Left cardiac atrium (tissue), 4 donors: ENCODE measurements at regions not wholly inside any gene's neighbourhood (a gene's known extent, or its start where the extent isn't known, plus 50 kb on each side); places are given as distances from the start of the nearest gene placed in this dataset.
A peak's percentile ranks its signal among the peaks of the same experiment; 100 is the strongest.
"Not testable (repeated sequence)": the region's sequence is repeated elsewhere in the genome, so short reads cannot be mapped to it uniquely, and the experiment has no call there.

Experiments used
- ATAC-seq, 2 donors: fragments of 200-7000 bp; cut with Tn5 transposase; one replicate each; pipeline ENCODE4 v1.9.1; 2020; ENCODE audit warnings: mild to moderate bottlenecking in 2 of 2, moderate library complexity in 2 of 2
- DNase-seq: peaks from one replicate; pipeline ENCODE4 v3.0.0-alpha.2; 2020
- intact Hi-C, 2 donors: fragments of 100-400 bp; cut with DNase I; formaldehyde crosslinking; loops; one replicate each; pipeline versions ENCODE4 v1.14.1 to v1.15.1; 2022 to 2023
- donor health status: DM: no; HTN: yes; CAD: no.
- donor health status: DM: no; HTN: yes; CAD: no; lungs with severe emphysema.
- donor health status: DM: yes; HTN: yes; CAD: no.
- donor health status: Dilated cardiomyopathy.

DNA sequence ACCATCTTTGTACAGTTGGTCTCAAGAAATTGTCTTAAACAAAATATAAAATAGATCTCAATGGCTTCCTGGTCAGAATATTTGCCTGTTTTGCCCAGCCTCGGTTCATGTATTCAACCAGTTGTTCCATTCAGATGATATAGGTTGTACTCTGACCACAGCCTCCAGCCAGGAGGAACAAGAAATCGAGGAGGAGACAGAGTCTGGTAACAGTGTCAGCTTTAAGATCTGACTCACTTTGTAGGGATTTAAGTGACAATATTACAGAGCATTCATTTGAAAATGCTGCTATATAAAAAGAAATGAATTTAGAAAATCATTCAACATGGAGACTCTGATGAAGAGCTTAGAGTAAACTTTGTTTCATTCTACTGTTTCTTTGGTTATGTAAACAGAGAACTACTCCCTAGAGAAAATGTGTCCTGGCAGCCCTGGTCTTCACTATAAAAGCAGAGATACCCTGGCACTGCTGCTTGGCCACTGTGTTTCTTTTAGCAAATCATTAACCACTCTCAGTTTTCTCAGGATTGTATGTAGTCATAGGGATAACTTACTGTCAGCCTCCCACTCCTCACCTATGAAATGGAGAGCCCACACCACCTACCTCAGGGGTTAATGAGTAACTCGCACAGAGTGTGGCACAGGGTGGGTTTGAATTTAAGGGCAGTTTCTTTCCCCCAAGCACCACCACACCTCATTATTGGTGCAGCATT lies 53.5 kb downstream of the PAGE2 start:
- intact Hi-C loops, result no loop called here
- DNase-seq (no peak), ATAC-seq (no peak)

DNA sequence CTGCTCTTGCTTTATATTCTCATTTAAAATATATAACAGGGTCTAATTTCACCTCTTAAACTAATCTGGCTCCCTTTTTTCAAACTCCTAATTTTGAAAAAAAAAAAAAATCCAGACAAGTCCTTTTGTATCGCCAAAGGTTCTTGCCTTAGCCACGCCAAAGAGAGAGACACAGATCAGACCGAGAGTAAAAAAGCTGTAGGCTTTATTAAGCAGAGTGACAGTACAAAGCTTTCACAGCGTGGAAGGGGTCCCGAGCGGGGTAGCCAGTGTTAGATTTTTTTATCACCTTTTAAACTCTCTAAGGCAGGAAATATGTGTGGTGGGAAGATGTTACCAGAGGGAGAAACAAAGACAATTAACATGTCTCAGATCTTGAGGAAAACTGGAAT lies 54.1 kb downstream of the PAGE2 start:
- intact Hi-C loops, result no loop called here
- ATAC-seq (no peak), DNase-seq (no peak)

GRCh38 chrX:55143621-55144020 lies 54.8 kb downstream of the PAGE2 start:
- no peak for DNase-seq
- intact Hi-C loops, result no loop called here
- ATAC-seq, result no peak

GRCh38 chrX:55144697-55145096 lies 55.9 kb downstream of the PAGE2 start:
- no peak for ATAC-seq
- intact Hi-C loops, result no loop called here
- no peak for DNase-seq

GRCh38 chrX:55149242-55149641 lies 60.4 kb downstream of the PAGE2 start:
- intact Hi-C loops, result no loop called here
- DNase-seq (no peak), ATAC-seq (no peak)

DNA sequence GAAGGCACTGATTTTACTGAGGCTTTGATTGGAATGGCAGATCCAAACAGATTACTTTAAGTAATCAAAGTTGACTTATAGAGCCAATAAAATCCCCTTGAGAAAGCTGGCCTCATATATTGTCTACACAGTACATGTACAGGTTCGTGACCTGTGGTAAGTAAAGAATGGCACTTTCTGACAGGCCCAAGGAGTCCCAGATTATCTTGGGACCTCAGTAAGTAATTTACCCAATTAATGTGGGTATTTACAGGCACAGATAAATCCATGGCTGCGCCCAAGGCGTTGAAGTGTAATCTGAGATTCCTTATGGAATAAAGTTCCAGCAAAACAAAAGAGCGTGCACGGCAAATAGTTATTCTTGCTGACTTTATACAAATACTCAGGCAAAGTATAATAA lies 62.4 kb downstream of the PAGE2 start:
- ATAC-seq, result no peak
- no peak for DNase-seq
- intact Hi-C loops, result no loop called here

DNA sequence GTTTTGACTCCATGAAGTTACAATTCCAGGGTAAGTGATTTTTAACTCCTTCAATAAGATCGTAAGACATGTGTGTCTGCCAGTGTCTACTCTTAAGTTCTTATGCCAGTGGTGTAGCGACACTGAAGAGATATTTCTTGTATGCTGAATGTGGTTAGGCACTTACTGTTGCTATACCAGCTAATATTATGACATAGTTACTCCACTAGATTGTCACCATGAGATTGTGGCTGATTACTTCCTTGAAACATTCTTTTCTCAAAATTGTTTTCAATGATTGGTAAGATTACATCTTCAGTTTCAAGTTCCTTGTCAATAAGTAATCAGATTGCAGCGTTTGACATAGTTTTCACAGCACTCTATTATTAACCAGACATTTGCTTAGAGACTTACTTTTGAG lies 60.6 kb upstream of the PAGE5 start:
- DNase-seq, result no peak
- intact Hi-C loops, result no loop called here
- ATAC-seq, result no peak

- ATAC-seq (peak; percentile 99 to 100), DNase-seq (peak; percentile 93)
- intact Hi-C loops, result no loop called here
These were observed 59.2 kb upstream of the PAGE5 start for GRCh38 chrX:55160685-55161552.

DNA sequence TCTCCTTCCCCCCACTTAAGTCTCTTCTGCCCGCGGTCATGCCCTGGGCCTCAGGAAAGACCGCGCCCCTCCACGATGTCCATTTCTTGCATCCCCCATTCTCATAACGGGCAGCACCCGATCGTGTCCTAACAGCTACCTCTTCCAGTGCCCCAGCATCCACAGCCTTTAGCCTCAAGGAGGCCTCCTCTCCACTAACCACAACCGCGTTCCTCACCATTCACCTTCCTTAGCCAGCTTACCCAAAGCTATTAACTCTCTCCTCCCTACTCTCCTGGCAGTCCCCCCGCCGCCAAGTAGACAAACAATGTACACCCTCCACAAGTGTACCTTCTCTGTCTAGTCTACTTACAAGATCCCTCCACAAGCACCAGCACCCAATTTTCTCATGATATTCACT lies 58.6 kb upstream of the PAGE5 start:
- intact Hi-C loops, result no loop called here
- ATAC-seq (peak; percentile 9 to 10), DNase-seq (no peak)

DNA sequence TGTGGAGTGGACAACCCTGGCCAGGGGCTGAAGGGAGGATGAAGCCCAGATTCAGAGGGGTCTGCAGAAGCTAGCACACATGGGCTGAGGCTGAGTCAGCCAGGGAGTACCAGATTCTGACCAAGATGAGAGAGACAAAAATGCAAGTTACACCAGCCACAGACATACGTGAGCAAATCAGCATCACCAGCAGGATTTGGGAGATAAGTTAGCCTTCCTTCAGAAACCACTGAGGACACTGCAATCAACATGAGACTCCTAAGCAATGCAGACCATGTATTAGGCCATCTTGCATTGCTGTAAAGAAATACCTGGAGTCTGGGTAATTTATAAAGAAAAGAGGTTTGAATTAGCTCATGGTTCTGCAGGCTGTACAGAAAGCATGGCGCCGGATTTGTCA lies 57.0 kb upstream of the PAGE5 start:
- intact Hi-C loops, result no loop called here
- no peak for ATAC-seq
- DNase-seq, result no peak

DNA sequence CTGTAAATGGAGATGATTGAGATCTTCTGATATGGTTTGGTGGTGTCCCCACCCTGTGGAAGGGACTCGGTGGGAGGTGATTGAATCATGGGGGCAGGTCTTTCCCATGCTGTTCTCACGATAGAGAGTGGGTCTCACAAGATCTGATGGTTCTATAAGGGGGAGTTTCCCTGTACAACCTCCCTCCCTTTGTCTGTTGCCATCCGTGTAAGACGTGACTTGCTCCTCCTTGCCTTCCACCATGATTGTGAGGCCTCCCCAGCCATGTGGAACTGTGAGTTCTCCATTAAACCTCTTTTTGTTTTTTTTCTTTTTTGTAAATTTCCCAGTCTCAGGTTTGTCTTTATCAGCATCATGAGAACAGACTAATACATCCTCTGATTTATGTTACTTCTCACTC lies 55.1 kb upstream of the PAGE5 start:
- DNase-seq, ATAC-seq, intact Hi-C loops: not testable (repeated sequence)

DNA sequence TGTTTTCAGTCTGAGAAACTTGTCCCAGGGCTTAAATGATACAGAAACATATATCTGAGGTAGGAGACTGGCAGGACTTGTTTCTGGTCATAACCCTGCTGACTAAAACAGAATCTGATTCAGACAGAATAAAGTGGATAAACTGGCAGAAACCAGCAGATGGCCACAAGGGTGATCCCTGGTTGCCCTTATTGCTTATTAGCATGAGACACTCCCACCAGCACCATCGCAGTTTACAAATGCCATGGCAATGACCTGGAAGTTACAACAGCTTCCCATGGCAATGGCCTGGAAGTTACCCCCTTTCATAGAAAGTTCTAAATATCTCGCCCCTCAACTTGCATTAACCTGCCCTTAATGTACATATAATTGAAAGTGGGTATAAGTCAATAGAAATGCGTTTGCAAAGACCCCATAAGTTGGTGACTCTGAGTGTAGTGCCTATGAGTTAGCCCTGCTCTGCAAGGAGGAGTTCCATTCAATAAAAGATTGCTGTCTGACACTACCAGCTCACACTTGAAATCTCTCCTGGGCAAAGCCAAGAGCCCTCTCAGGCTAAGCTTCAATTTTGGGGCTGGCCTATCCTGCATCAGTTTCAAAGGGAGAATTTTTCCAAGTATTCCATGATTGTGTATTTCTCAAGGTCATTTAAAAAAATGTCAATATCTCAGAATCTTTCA lies 52.9 kb upstream of the PAGE5 start:
- intact Hi-C loops, result no loop called here
- ATAC-seq (no peak), DNase-seq (no peak)

DNA sequence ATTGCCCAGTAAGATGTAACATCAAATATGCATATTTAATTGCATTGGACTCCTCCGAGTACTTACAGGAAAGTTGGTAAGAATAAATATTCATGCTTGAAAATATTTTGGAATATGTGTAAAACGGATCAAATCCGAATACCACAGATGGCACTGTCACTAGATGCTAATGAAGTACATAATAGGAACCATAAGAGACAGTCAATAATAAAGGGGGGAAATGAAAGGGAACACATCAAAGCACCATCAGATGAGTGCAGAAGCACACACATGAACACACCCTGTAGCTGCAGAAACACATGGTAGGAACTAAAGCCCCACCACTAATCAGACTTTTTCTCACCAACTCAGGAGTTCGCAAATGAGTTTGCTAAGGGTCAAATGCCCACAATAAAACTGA lies 52.2 kb upstream of the PAGE5 start:
- no peak for DNase-seq
- intact Hi-C loops, result no loop called here
- no peak for ATAC-seq

GRCh38 chrX:55169782-55170181 lies 50.4 kb upstream of the PAGE5 start:
- no peak for ATAC-seq
- intact Hi-C loops, result no loop called here
- no peak for DNase-seq
